Prostate gland (tissue), 2 donors: ENCODE measurements at regions not wholly inside any gene's neighbourhood (a gene's known extent, or its start where the extent isn't known, plus 50 kb on each side); places are given as distances from the start of the nearest gene placed in this dataset.

Experiments
- POLR2A ChIP-seq: fragments of 450-650 bp; IDR thresholded peaks from one replicate; pipeline ENCODE4 v1.6.1; 2016; ENCODE audit warnings: antibody characterized with exemption, mild to moderate bottlenecking
- POLR2AphosphoS5 ChIP-seq: sonication (generic); formaldehyde crosslinking; IDR thresholded peaks from one replicate; pipeline ENCODE4 v1.6.1; 2017; ENCODE audit warnings: antibody characterized with exemption
- TF ChIP-seq, protein P1 (sequence below), 4 experiments: fragments of 200-600 bp in 2 of 4; fragments of 450-650 bp in 2 of 4; sonication (generic) in 2 of 4; IDR thresholded peaks; 1 replicate in 3 of 4; 2 replicates in 1 of 4; pipeline ENCODE4 v1.5.1; 2016 to 2019; ENCODE audit warnings: antibody characterized with exemption in 4 of 4, mild to moderate bottlenecking in 2 of 4, moderate library complexity in 2 of 4

DNA sequence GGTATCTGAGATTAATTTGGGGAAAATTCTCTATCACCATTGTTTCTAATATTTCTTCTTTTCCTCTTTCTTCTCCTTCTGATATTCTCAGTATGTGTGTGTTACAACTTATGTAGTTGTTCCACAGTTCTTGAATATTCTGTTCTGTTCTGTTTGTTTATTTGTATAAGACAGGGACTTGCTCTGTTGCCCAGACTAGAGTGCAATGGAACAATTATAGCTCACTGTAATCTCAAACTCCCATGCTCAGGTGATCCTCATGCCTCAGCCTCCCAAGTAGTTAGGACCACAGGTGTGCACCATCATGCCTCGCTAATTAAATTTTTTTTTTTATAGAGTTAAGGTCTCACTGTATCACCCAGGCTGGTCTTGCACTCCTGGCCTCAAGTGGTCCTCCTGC is 145.8 kb upstream of the TUT7 start:
- TF ChIP-seq, protein P1, sequence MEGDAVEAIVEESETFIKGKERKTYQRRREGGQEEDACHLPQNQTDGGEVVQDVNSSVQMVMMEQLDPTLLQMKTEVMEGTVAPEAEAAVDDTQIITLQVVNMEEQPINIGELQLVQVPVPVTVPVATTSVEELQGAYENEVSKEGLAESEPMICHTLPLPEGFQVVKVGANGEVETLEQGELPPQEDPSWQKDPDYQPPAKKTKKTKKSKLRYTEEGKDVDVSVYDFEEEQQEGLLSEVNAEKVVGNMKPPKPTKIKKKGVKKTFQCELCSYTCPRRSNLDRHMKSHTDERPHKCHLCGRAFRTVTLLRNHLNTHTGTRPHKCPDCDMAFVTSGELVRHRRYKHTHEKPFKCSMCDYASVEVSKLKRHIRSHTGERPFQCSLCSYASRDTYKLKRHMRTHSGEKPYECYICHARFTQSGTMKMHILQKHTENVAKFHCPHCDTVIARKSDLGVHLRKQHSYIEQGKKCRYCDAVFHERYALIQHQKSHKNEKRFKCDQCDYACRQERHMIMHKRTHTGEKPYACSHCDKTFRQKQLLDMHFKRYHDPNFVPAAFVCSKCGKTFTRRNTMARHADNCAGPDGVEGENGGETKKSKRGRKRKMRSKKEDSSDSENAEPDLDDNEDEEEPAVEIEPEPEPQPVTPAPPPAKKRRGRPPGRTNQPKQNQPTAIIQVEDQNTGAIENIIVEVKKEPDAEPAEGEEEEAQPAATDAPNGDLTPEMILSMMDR (IDR thresholded peaks at IDR 0.05), result no peak
- no peak for TF ChIP-seq POLR2A
- TF ChIP-seq POLR2AphosphoS5, result peak; percentile 69
